NCI-H2227 treated with DMSO at 0.1 percent for 48 hours (cell line): ENCODE measurements at regions not wholly inside any gene's neighbourhood (a gene's known extent, or its start where the extent isn't known, plus 50 kb on each side); places are given as distances from the start of the nearest gene placed in this dataset.

Source experiments
- DNase-seq: peaks from one replicate; lab custom pipeline; 2025; lab: John Stamatoyannopoulos, UW

DNA sequence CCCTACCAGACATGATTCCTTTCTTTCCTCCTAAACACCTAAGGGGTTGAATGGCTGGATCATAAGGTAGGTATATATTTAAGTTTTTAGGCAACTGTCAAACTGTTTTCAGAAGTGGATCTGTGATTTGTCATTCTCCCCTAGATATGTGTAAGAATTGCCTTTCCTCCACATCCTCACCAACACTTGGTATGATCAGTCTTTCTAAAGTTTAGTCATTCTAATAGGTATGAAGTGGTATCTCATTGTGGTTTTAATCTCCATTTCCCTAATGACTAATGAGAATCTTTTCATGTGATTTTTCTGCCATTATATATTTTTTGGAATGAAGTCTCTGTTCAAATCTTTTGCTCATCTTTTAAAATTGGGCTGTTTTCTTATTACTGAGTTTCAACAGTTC, 122.1 kb downstream of the TFCP2L1 start:
- no peak for DNase-seq

DNA sequence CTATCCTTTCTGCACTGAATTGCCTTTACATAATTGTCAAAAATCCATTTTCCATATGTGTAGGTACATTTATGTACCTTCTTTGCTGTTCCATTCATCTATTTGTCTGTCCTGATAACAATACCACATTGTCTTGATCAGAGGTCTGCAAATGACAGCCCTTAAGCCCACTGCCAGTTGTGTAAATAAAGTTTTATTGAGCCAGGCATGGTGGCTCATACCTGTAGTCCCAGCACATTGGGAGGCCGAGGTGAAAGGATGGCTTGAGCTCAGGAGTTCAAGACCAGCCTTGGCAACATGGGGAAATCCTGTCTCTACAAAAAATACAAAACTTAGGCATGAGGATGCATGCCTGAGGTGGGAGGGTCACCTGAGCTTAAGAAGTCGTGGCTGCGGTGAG, 121.0 kb downstream of the TFCP2L1 start:
- no peak for DNase-seq

DNA sequence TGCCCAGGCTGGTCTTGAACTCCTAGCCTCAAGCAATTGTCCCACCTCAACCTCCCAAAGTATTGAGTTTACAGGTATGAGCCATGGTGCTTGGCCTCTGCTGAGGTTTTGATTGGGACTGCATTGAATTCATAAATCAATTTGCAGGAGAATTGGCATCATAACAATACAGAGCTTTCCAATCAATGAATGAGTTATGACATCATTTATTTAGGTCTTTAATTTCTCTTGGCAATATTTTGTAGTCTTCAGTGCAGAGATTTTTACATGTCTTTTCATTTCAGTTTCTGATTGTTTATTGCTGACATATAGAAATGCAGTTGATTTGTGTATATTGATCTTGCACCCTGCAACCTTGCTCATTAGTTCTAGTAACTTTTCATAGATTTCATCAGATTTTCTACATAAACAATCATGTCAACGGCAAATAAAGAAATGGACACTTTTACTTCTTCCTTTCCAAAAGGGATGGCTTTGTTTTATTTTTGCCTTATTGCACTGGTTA, 119.9 kb downstream of the TFCP2L1 start:
- DNase-seq: no peak
